ENCODE measurements at regions not wholly inside any gene's neighbourhood (a gene's known extent, or its start where the extent isn't known, plus 50 kb on each side); places are given as distances from the start of the nearest gene placed in this dataset.

- no peak for TF ChIP-seq POLR2A (IDR thresholded peaks at IDR 0.05; ENCODE audit: low read depth, low read length)
- no peak for TF ChIP-seq TAF1 (IDR thresholded peaks at IDR 0.05; ENCODE audit: borderline replicate concordance, low read depth, low read length)
Observed at GRCh38 chr6:90780778-90781177, 193.9 kb upstream of the MAP3K7 start.
